ENCODE measurements at regions not wholly inside any gene's neighbourhood (a gene's known extent, or its start where the extent isn't known, plus 50 kb on each side); places are given as distances from the start of the nearest gene placed in this dataset.

GRCh38 chr21:31489014-31489413, 145.0 kb upstream of the TIAM1 start:
- TF ChIP-seq ZFX (IDR thresholded peaks at IDR 0.05) = no peak
- no peak for TF ChIP-seq CTCF (conservative IDR thresholded peaks at IDR 0.05)
- H3K27ac ChIP-seq = no peak overlapping the region

GRCh38 chr21:31484219-31484618, 140.2 kb upstream of the TIAM1 start:
- TF ChIP-seq CTCF (conservative IDR thresholded peaks at IDR 0.05) = no peak
- no peak for TF ChIP-seq ZFX (IDR thresholded peaks at IDR 0.05)
- no peak overlapping the region for H3K27ac ChIP-seq

- TF ChIP-seq CTCF (conservative IDR thresholded peaks at IDR 0.05) (no peak), ZFX (IDR thresholded peaks at IDR 0.05) (no peak)
Measured at GRCh38 chr21:31483146-31483545, 139.1 kb upstream of the TIAM1 start.

GRCh38 chr21:31482460-31482859, 138.4 kb upstream of the TIAM1 start:
- TF ChIP-seq ZFX (IDR thresholded peaks at IDR 0.05) (no peak), CTCF (conservative IDR thresholded peaks at IDR 0.05) (no peak)
- no peak overlapping the region for H3K27ac ChIP-seq

More at GRCh38 chr21:31483146-31483545, 139.1 kb upstream of the TIAM1 start:
- H3K27ac ChIP-seq = no peak overlapping the region

GRCh38 chr21:31480228-31480627, 136.2 kb upstream of the TIAM1 start:
- TF ChIP-seq CTCF (conservative IDR thresholded peaks at IDR 0.05) (no peak), ZFX (IDR thresholded peaks at IDR 0.05) (no peak)
- H3K27ac ChIP-seq = no peak overlapping the region

GRCh38 chr21:31479714-31480113, 135.7 kb upstream of the TIAM1 start:
- TF ChIP-seq CTCF (conservative IDR thresholded peaks at IDR 0.05) (no peak), ZFX (IDR thresholded peaks at IDR 0.05) (no peak)
- H3K27ac ChIP-seq = no peak overlapping the region

- TF ChIP-seq CTCF (conservative IDR thresholded peaks at IDR 0.05) (no peak), ZFX (IDR thresholded peaks at IDR 0.05) (no peak)
Measured at GRCh38 chr21:31479222-31479621, 135.2 kb upstream of the TIAM1 start.

More at GRCh38 chr21:31479222-31479621, 135.2 kb upstream of the TIAM1 start:
- no peak overlapping the region for H3K27ac ChIP-seq

All from C4-2B (cell line).